ENCODE measurements at regions not wholly inside any gene's neighbourhood (a gene's known extent, or its start where the extent isn't known, plus 50 kb on each side); places are given as distances from the start of the nearest gene placed in this dataset.

DNA sequence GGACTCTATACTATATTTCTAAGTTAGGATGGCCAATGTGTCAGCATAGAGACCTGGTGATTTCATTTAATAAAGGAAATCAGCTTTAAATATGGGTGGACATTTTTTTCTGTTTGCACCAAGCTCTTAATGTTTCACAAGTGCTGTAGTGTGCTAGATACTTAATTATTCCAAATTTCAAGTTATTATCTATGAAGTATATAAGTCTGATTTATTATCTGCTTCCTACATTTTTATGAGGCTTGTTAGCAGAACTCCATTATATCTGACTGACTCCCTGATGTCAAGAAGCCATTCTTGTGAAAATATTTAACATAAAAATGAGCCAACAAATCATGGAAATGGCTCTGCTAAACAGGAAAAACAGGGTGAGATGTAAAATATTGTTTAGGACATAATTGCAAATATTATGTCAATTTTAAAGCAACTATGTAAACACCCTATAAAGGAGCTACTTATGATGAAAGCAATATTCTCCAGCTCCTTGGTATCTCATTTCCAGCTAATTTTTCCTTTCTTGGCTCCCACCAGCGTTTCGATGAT, 1415.2 kb downstream of the GATA3 start:
- TF ChIP-seq, protein P1, sequence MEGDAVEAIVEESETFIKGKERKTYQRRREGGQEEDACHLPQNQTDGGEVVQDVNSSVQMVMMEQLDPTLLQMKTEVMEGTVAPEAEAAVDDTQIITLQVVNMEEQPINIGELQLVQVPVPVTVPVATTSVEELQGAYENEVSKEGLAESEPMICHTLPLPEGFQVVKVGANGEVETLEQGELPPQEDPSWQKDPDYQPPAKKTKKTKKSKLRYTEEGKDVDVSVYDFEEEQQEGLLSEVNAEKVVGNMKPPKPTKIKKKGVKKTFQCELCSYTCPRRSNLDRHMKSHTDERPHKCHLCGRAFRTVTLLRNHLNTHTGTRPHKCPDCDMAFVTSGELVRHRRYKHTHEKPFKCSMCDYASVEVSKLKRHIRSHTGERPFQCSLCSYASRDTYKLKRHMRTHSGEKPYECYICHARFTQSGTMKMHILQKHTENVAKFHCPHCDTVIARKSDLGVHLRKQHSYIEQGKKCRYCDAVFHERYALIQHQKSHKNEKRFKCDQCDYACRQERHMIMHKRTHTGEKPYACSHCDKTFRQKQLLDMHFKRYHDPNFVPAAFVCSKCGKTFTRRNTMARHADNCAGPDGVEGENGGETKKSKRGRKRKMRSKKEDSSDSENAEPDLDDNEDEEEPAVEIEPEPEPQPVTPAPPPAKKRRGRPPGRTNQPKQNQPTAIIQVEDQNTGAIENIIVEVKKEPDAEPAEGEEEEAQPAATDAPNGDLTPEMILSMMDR (IDR thresholded peaks at IDR 0.05; ENCODE audit: low read depth, low read length) = no peak

DNA sequence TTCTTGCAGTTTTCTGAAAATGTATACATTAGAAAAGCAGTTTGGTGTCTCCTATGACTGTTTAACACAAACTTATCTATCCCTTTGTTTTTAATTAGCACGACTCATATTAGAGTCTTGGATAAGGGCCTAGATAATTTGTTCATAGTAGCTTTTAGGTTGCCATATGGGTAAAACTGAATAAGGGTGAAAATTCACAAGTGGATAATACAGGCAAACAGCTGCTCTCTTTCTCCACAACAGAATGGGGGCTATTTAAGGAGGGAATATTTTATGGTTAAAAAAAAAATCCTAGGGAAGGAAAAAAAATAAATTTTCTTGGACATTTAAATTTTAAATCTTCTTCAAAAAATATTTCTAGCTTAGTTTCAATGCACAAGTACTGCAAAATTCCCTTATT, 1416.1 kb downstream of the GATA3 start:
- DNase-seq (ENCODE audit: low read depth in 2 of 2) = no peak
- no peak overlapping the region for H3K4me3 ChIP-seq (replicated peaks in 1 of 2; ENCODE audit: low read depth in 2 of 2, low read length in 2 of 2)
- TF ChIP-seq, protein P1 (IDR thresholded peaks at IDR 0.05; ENCODE audit: low read depth, low read length) = no peak

More for the DNA sequence above, 1415.2 kb downstream of the GATA3 start:
- no peak for DNase-seq (ENCODE audit: low read depth in 2 of 2)
- H3K4me3 ChIP-seq (replicated peaks in 1 of 2; ENCODE audit: low read depth in 2 of 2, low read length in 2 of 2) = no peak overlapping the region

- DNase-seq (ENCODE audit: low read depth in 2 of 2) = no peak
- TF ChIP-seq, protein P1 (IDR thresholded peaks at IDR 0.05; ENCODE audit: low read depth, low read length) = no peak
- H3K4me3 ChIP-seq (replicated peaks in 1 of 2; ENCODE audit: low read depth in 2 of 2, low read length in 2 of 2) = no peak overlapping the region
Observed at GRCh38 chr10:9501944-9502343, 1447.5 kb downstream of the GATA3 start.

GRCh38 chr10:9504227-9504626, 1449.7 kb downstream of the GATA3 start:
- TF ChIP-seq, protein P1 (IDR thresholded peaks at IDR 0.05; ENCODE audit: low read depth, low read length) = no peak
- no peak overlapping the region for H3K4me3 ChIP-seq (replicated peaks in 1 of 2; ENCODE audit: low read depth in 2 of 2, low read length in 2 of 2)
- no peak for DNase-seq (ENCODE audit: low read depth in 2 of 2)

GRCh38 chr10:9505546-9505945, 1451.1 kb downstream of the GATA3 start:
- DNase-seq (ENCODE audit: low read depth in 2 of 2) = no peak
- no peak overlapping the region for H3K4me3 ChIP-seq (replicated peaks in 1 of 2; ENCODE audit: low read depth in 2 of 2, low read length in 2 of 2)
- TF ChIP-seq, protein P1 (IDR thresholded peaks at IDR 0.05; ENCODE audit: low read depth, low read length) = no peak

GRCh38 chr10:9508606-9509005, 1454.1 kb downstream of the GATA3 start:
- DNase-seq (ENCODE audit: low read depth in 2 of 2) = no peak
- TF ChIP-seq, protein P1 (IDR thresholded peaks at IDR 0.05; ENCODE audit: low read depth, low read length) = no peak
- H3K4me3 ChIP-seq (replicated peaks in 1 of 2; ENCODE audit: low read depth in 2 of 2, low read length in 2 of 2) = no peak overlapping the region

- TF ChIP-seq, protein P1 (IDR thresholded peaks at IDR 0.05; ENCODE audit: low read depth, low read length) = no peak
- no peak for DNase-seq (ENCODE audit: low read depth in 2 of 2)
- H3K4me3 ChIP-seq (replicated peaks in 1 of 2; ENCODE audit: low read depth in 2 of 2, low read length in 2 of 2) = no peak overlapping the region
Observed at GRCh38 chr10:9510626-9511025, 1456.1 kb downstream of the GATA3 start.
